ENCODE measurements at regions not wholly inside any gene's neighbourhood (a gene's known extent, or its start where the extent isn't known, plus 50 kb on each side); places are given as distances from the start of the nearest gene placed in this dataset.
"Not testable (repeated sequence)": the region's sequence is repeated elsewhere in the genome, so short reads cannot be mapped to it uniquely, and the experiment has no call there.

DNA sequence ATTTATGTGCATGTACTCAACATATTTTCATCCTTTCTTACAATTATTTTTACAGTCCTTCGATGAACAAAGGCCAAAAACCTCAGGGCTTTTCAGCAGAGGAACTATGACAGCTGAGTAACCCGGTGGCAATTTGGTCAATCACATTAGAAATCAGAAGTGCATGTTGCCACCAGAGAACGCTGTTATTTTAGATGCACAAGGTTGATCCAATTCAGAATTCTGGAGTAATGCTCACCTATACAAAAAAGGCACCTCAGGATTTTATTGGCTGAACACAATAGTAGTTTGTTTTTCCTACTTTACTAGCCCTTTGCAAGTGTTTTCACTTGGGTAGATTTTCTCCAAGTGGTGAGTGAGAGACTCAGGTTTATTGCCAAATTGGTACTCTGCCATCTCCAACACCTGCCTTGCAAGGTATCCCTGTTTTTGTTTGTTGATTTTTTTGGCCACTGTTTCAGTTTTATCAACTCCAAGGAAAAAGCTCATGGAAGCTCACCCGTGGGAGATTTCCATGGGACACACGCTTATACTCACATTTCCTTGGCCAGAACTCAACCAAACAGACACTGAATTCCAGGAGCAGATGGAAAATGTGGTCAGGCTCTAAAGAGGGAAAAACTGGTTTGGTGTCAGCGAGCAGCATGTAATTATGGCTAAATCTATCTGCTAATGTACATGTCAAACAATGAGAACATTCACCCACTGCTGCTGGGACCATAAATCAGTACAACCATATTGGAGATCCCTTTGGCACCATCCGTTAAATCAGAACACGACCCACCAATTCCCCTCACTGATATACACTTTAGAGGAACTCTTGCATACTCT lies 573.1 kb upstream of the AMELY start:
- not testable (repeated sequence) for H2BK120ac ChIP-seq (ENCODE audit: low read depth, low read length); H3K4me3 ChIP-seq (ENCODE audit: insufficient read depth in 1 of 2, low read depth in 1 of 2, low read length in 2 of 2); H3K14ac ChIP-seq (ENCODE audit: low read length in 2 of 2); H3K9me3 ChIP-seq (ENCODE audit: control insufficient read depth, low read length); H4K91ac ChIP-seq (ENCODE audit: low read length); H3K79me1 ChIP-seq (replicated peaks; ENCODE audit: low read length, poor library complexity, severe bottlenecking); H2BK12ac ChIP-seq (ENCODE audit: low read length in 2 of 2); H3K4ac ChIP-seq (ENCODE audit: low read depth in 1 of 2, low read length in 2 of 2); H3K9ac ChIP-seq (ENCODE audit: low read length); H2AK5ac ChIP-seq (ENCODE audit: low read length, severe bottlenecking); H2AFZ ChIP-seq (ENCODE audit: low read depth, low read length); H3K27me3 ChIP-seq (ENCODE audit: control insufficient read depth in 1 of 2, insufficient read depth in 1 of 2, low read length in 2 of 2); H2BK15ac ChIP-seq (ENCODE audit: low read depth, poor library complexity, severe bottlenecking); DNase-seq; H3K23ac ChIP-seq (ENCODE audit: low read length in 2 of 2); H3K4me1 ChIP-seq (ENCODE audit: control insufficient read depth, insufficient read depth, low read depth, low read length); H3K36me3 ChIP-seq (ENCODE audit: control insufficient read depth in 1 of 2, insufficient read depth in 2 of 2, low read depth in 1 of 2, low read length in 2 of 2); H2BK5ac ChIP-seq (ENCODE audit: low read depth, low read length, poor library complexity, severe bottlenecking); H3K18ac ChIP-seq (ENCODE audit: low read depth in 1 of 2, low read length in 2 of 2); H3K27ac ChIP-seq (ENCODE audit: low read length, poor library complexity, severe bottlenecking); H3K4me2 ChIP-seq (ENCODE audit: low read length, poor library complexity, severe bottlenecking); H4K8ac ChIP-seq (ENCODE audit: low read length)
- 75% methylated on average over 5 of the region's 8 CpGs for WGBS

DNA sequence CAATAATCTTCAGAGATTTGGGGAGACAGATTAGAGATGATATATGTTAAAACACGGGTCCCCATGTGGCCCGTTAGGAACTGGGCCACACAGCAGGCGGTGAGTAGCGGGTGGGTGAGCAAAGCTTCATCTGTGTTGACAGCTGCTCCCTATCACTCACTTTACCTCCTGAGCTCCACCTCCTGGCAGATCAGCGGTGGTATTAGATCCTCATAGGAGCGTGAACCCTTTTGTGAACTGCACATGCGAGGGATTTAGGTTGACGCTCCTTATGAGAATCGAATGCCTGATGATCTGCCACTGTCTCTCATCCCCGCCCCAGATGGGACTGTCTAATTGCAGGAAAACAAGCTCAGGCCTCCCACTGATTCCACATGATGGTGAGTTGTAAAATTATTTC lies 560.4 kb upstream of the AMELY start:
- Histone ChIP-seq H2BK15ac (ENCODE audit: low read depth, poor library complexity, severe bottlenecking) (no peak overlapping the region), H3K4me2 (ENCODE audit: low read length, poor library complexity, severe bottlenecking) (no peak overlapping the region), H2BK120ac (ENCODE audit: low read depth, low read length) (no peak overlapping the region), H2AFZ (ENCODE audit: low read depth, low read length) (no peak overlapping the region), H3K9me3 (ENCODE audit: control insufficient read depth, low read length) (no peaks in the 10 kb centered on the region), H3K27ac (ENCODE audit: low read length, poor library complexity, severe bottlenecking) (no peak overlapping the region), H4K8ac (ENCODE audit: low read length) (no peak overlapping the region), H3K4ac (ENCODE audit: low read depth in 1 of 2, low read length in 2 of 2) (no peak overlapping the region), H3K14ac (ENCODE audit: low read length in 2 of 2) (no peak overlapping the region), H2BK5ac (ENCODE audit: low read depth, low read length, poor library complexity, severe bottlenecking) (no peak overlapping the region), H3K4me3 (ENCODE audit: insufficient read depth in 1 of 2, low read depth in 1 of 2, low read length in 2 of 2) (no peak overlapping the region), H3K79me1 (replicated peaks; ENCODE audit: low read length, poor library complexity, severe bottlenecking) (no peaks in the 10 kb centered on the region), H4K91ac (ENCODE audit: low read length) (no peak overlapping the region), H2BK12ac (ENCODE audit: low read length in 2 of 2) (no peak overlapping the region), H3K23ac (ENCODE audit: low read length in 2 of 2) (no peak overlapping the region), H3K4me1 (ENCODE audit: control insufficient read depth, insufficient read depth, low read depth, low read length) (peaks cover 2% of the 10 kb centered on the region), H3K9ac (ENCODE audit: low read length) (no peak overlapping the region), H3K27me3 (ENCODE audit: control insufficient read depth in 1 of 2, insufficient read depth in 1 of 2, low read length in 2 of 2) (no peaks in the 10 kb centered on the region), H3K18ac (ENCODE audit: low read depth in 1 of 2, low read length in 2 of 2) (no peak overlapping the region), H2AK5ac (ENCODE audit: low read length, severe bottlenecking) (no peak overlapping the region), H3K36me3 (ENCODE audit: control insufficient read depth in 1 of 2, insufficient read depth in 2 of 2, low read depth in 1 of 2, low read length in 2 of 2) (no peaks in the 10 kb centered on the region)
- WGBS = 74% methylated on average over 8 of the region's 10 CpGs
- DNase-seq = no peak

DNA sequence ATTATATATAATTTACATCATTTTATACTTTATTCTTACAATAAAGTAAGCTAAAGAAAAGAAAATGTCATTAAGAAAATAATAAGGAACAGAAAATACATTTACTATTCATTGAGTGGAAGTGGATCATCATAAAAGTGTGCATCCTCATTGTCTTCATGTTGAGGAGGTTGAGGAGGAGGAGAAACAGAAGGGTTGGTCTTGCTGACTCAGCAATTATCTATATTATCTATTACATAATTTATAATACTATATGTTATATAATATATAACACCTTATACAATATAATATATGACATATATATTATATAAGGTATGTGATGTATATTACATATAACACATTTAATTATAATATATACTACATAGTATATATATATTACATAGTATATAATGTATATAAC lies 558.5 kb upstream of the AMELY start:
- H2BK120ac ChIP-seq (ENCODE audit: low read depth, low read length) = no peak overlapping the region
- no peak overlapping the region for H3K23ac ChIP-seq (ENCODE audit: low read length in 2 of 2)
- H3K36me3 ChIP-seq (ENCODE audit: control insufficient read depth in 1 of 2, insufficient read depth in 2 of 2, low read depth in 1 of 2, low read length in 2 of 2) = no peaks in the 10 kb centered on the region
- H4K91ac ChIP-seq (ENCODE audit: low read length) = no peak overlapping the region
- H3K4me1 ChIP-seq (ENCODE audit: control insufficient read depth, insufficient read depth, low read depth, low read length) = peaks cover 2% of the 10 kb centered on the region
- H3K4ac ChIP-seq (ENCODE audit: low read depth in 1 of 2, low read length in 2 of 2) = no peak overlapping the region
- no peak overlapping the region for H3K27ac ChIP-seq (ENCODE audit: low read length, poor library complexity, severe bottlenecking)
- H3K14ac ChIP-seq (ENCODE audit: low read length in 2 of 2) = no peak overlapping the region
- H3K9me3 ChIP-seq (ENCODE audit: control insufficient read depth, low read length) = no peaks in the 10 kb centered on the region
- H2AK5ac ChIP-seq (ENCODE audit: low read length, severe bottlenecking) = no peak overlapping the region
- no peak overlapping the region for H2BK12ac ChIP-seq (ENCODE audit: low read length in 2 of 2)
- H4K8ac ChIP-seq (ENCODE audit: low read length) = no peak overlapping the region
- H3K9ac ChIP-seq (ENCODE audit: low read length) = no peak overlapping the region
- no peak overlapping the region for H3K18ac ChIP-seq (ENCODE audit: low read depth in 1 of 2, low read length in 2 of 2)
- no peak overlapping the region for H2AFZ ChIP-seq (ENCODE audit: low read depth, low read length)
- DNase-seq = no peak
- H3K27me3 ChIP-seq (ENCODE audit: control insufficient read depth in 1 of 2, insufficient read depth in 1 of 2, low read length in 2 of 2) = no peaks in the 10 kb centered on the region
- no peak overlapping the region for H2BK5ac ChIP-seq (ENCODE audit: low read depth, low read length, poor library complexity, severe bottlenecking)
- no peaks in the 10 kb centered on the region for H3K79me1 ChIP-seq (replicated peaks; ENCODE audit: low read length, poor library complexity, severe bottlenecking)
- H3K4me3 ChIP-seq (ENCODE audit: insufficient read depth in 1 of 2, low read depth in 1 of 2, low read length in 2 of 2) = no peak overlapping the region
- H3K4me2 ChIP-seq (ENCODE audit: low read length, poor library complexity, severe bottlenecking) = no peak overlapping the region
- H2BK15ac ChIP-seq (ENCODE audit: low read depth, poor library complexity, severe bottlenecking) = no peak overlapping the region

DNA sequence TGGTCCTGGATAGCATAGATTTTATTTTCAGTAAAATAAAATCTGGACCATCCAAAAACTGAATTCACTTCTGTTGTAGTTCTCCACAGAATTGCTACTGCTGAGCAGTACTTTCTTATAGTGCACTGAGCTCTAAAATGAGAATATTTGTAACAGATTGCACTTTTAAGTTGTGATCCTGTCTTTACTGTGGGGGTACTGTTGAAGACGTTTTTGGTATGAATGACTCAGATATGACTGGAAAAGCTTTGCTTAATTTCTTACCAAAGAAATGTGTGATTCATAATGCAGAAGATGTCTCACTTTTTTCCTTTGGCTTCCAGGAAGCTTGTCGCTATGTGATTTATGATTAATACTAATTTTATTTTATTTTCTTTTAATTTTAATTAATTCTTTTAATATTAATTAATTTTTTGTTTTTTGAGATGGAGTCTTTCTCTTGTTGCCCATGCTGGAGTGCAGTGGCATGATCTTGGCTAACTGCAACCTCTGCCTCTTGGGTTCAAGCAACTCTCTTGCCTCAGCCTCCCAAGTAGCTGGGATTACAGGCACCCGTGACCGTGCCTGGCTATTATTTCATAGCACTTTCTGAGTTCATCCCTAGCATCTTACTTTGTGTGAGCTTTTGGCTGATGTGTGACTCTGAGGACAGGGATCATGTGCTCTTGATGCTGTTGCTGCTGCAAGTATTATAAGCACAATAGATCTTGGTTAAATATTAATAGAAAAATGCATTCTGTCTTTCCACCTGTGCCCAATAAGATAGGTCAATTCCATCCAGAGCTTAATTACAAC lies 557.6 kb upstream of the AMELY start:
- peaks cover 2% of the 10 kb centered on the region for H3K4me1 ChIP-seq (ENCODE audit: control insufficient read depth, insufficient read depth, low read depth, low read length)
- H2BK12ac ChIP-seq (ENCODE audit: low read length in 2 of 2) = no peak overlapping the region
- H3K4ac ChIP-seq (ENCODE audit: low read depth in 1 of 2, low read length in 2 of 2) = no peak overlapping the region
- no peak overlapping the region for H4K8ac ChIP-seq (ENCODE audit: low read length)
- no peak overlapping the region for H3K4me2 ChIP-seq (ENCODE audit: low read length, poor library complexity, severe bottlenecking)
- no peak overlapping the region for H2BK5ac ChIP-seq (ENCODE audit: low read depth, low read length, poor library complexity, severe bottlenecking)
- no peak overlapping the region for H2AK5ac ChIP-seq (ENCODE audit: low read length, severe bottlenecking)
- no peak overlapping the region for H2BK120ac ChIP-seq (ENCODE audit: low read depth, low read length)
- H3K36me3 ChIP-seq (ENCODE audit: control insufficient read depth in 1 of 2, insufficient read depth in 2 of 2, low read depth in 1 of 2, low read length in 2 of 2) = no peaks in the 10 kb centered on the region
- H3K18ac ChIP-seq (ENCODE audit: low read depth in 1 of 2, low read length in 2 of 2) = no peak overlapping the region
- peak; percentile 72 for DNase-seq
- no peak overlapping the region for H4K91ac ChIP-seq (ENCODE audit: low read length)
- H3K9me3 ChIP-seq (ENCODE audit: control insufficient read depth, low read length) = no peaks in the 10 kb centered on the region
- H3K27me3 ChIP-seq (ENCODE audit: control insufficient read depth in 1 of 2, insufficient read depth in 1 of 2, low read length in 2 of 2) = no peaks in the 10 kb centered on the region
- H2AFZ ChIP-seq (ENCODE audit: low read depth, low read length) = no peak overlapping the region
- no peaks in the 10 kb centered on the region for H3K79me1 ChIP-seq (replicated peaks; ENCODE audit: low read length, poor library complexity, severe bottlenecking)
- H3K27ac ChIP-seq (ENCODE audit: low read length, poor library complexity, severe bottlenecking) = peak overlapping the region; percentile 66
- no peak overlapping the region for H2BK15ac ChIP-seq (ENCODE audit: low read depth, poor library complexity, severe bottlenecking)
- no peak overlapping the region for H3K14ac ChIP-seq (ENCODE audit: low read length in 2 of 2)
- no CpG with 5 or more reads among the region's 4 CpGs for WGBS
- no peak overlapping the region for H3K23ac ChIP-seq (ENCODE audit: low read length in 2 of 2)
- H3K9ac ChIP-seq (ENCODE audit: low read length) = no peak overlapping the region
- H3K4me3 ChIP-seq (ENCODE audit: insufficient read depth in 1 of 2, low read depth in 1 of 2, low read length in 2 of 2) = no peak overlapping the region
